ENCODE measurements at regions not wholly inside any gene's neighbourhood (a gene's known extent, or its start where the extent isn't known, plus 50 kb on each side); places are given as distances from the start of the nearest gene placed in this dataset.

GRCh38 chr1:38402230-38402815 lies 355.7 kb upstream of the POU3F1 start:
- ATAC-seq: no peak
- H3K27ac ChIP-seq: no peak overlapping the region
- no peak for TF ChIP-seq POLR2AphosphoS5 (IDR thresholded peaks at IDR 0.05)
- TF ChIP-seq EP300 (IDR thresholded peaks at IDR 0.05): no peak
- TF ChIP-seq CTCF (IDR thresholded peaks at IDR 0.05): no peak
- TF ChIP-seq POLR2A (IDR thresholded peaks at IDR 0.05): no peak
- H3K9me3 ChIP-seq: peaks cover 0 to 39% (median 0%) of the 10 kb centered on the region in 3 donors
- H3K36me3 ChIP-seq: no peaks in the 10 kb centered on the region
- peaks cover 7% of the 10 kb centered on the region for H3K27me3 ChIP-seq
- no peaks in the 10 kb centered on the region for H3K4me1 ChIP-seq
- WGBS, 2 donors (ENCODE audit: low coverage in 1 of 2): 30 to 32% methylated on average over 2 of the region's 2 CpGs
- no peak overlapping the region for H3K4me3 ChIP-seq

- H3K4me1 ChIP-seq: no peaks in the 10 kb centered on the region
- ATAC-seq: no peak
- 82 to 92% methylated on average over 1 of the region's 1 CpG for WGBS, 2 donors (ENCODE audit: low coverage in 1 of 2)
These were observed 350.0 kb upstream of the POU3F1 start for GRCh38 chr1:38396606-38397005.

GRCh38 chr1:38394303-38394702 lies 347.7 kb upstream of the POU3F1 start:
- peaks cover 28% of the 10 kb centered on the region for H3K27me3 ChIP-seq
- H3K36me3 ChIP-seq: no peaks in the 10 kb centered on the region
- peaks cover 0 to 50% (median 0%) of the 10 kb centered on the region in 3 donors for H3K9me3 ChIP-seq
- H3K4me3 ChIP-seq: no peak overlapping the region
- no peaks in the 10 kb centered on the region for H3K4me1 ChIP-seq
- TF ChIP-seq POLR2A (IDR thresholded peaks at IDR 0.05) (no peak), POLR2AphosphoS5 (IDR thresholded peaks at IDR 0.05) (no peak), EP300 (IDR thresholded peaks at IDR 0.05) (no peak)
- H3K27ac ChIP-seq: no peak overlapping the region
- ATAC-seq: no peak

More at GRCh38 chr1:38396606-38397005, 350.0 kb upstream of the POU3F1 start:
- no peak overlapping the region for H3K4me3 ChIP-seq
- no peaks in the 10 kb centered on the region for H3K36me3 ChIP-seq
- H3K9me3 ChIP-seq: peaks cover 0 to 34% (median 0%) of the 10 kb centered on the region in 3 donors
- no peak overlapping the region for H3K27ac ChIP-seq
- TF ChIP-seq POLR2A (IDR thresholded peaks at IDR 0.05) (no peak), CTCF (IDR thresholded peaks at IDR 0.05) (no peak), EP300 (IDR thresholded peaks at IDR 0.05) (no peak), POLR2AphosphoS5 (IDR thresholded peaks at IDR 0.05) (no peak)
- H3K27me3 ChIP-seq: peaks cover 28% of the 10 kb centered on the region

GRCh38 chr1:38392861-38393260 lies 346.3 kb upstream of the POU3F1 start:
- H3K9me3 ChIP-seq: peaks cover 0 to 53% (median 0%) of the 10 kb centered on the region in 3 donors
- 63 to 71% methylated on average over 1 to 2 of the region's 2 CpGs for WGBS, 2 donors (ENCODE audit: low coverage in 1 of 2)
- no peak overlapping the region for H3K27ac ChIP-seq
- H3K27me3 ChIP-seq: peaks cover 28% of the 10 kb centered on the region
- H3K4me1 ChIP-seq: no peaks in the 10 kb centered on the region
- no peak for ATAC-seq
- TF ChIP-seq EP300 (IDR thresholded peaks at IDR 0.05): no peak
- no peaks in the 10 kb centered on the region for H3K36me3 ChIP-seq
- no peak overlapping the region for H3K4me3 ChIP-seq

GRCh38 chr1:38381256-38381655 lies 334.7 kb upstream of the POU3F1 start:
- Histone ChIP-seq H3K27me3 (peaks cover 35% of the 10 kb centered on the region), H3K4me1 (no peaks in the 10 kb centered on the region), H3K27ac (no peak overlapping the region), H3K36me3 (no peaks in the 10 kb centered on the region), H3K4me3 (no peak overlapping the region), H3K9me3 (no peaks in the 10 kb centered on the region)
- 21 to 40% methylated on average over 5 to 8 of the region's 8 CpGs for WGBS, 2 donors (ENCODE audit: low coverage in 1 of 2)
- TF ChIP-seq CTCF (IDR thresholded peaks at IDR 0.05) (no peak), POLR2AphosphoS5 (IDR thresholded peaks at IDR 0.05) (no peak), EP300 (IDR thresholded peaks at IDR 0.05) (no peak), POLR2A (IDR thresholded peaks at IDR 0.05) (no peak)
- no peak for ATAC-seq

- no peaks in the 10 kb centered on the region for H3K36me3 ChIP-seq
- TF ChIP-seq POLR2A (IDR thresholded peaks at IDR 0.05) (no peak), CTCF (IDR thresholded peaks at IDR 0.05) (no peak), POLR2AphosphoS5 (IDR thresholded peaks at IDR 0.05) (no peak), EP300 (IDR thresholded peaks at IDR 0.05) (no peak)
- no peak for ATAC-seq
- 50 to 64% methylated on average over 2 of the region's 2 CpGs for WGBS, 2 donors (ENCODE audit: low coverage in 1 of 2)
- H3K27me3 ChIP-seq: peaks cover 31% of the 10 kb centered on the region
- no peaks in the 10 kb centered on the region for H3K4me1 ChIP-seq
- no peak overlapping the region for H3K4me3 ChIP-seq
- H3K27ac ChIP-seq: no peak overlapping the region
- H3K9me3 ChIP-seq: peaks cover 0 to 26% (median 0%) of the 10 kb centered on the region in 3 donors
These were observed 330.0 kb upstream of the POU3F1 start for GRCh38 chr1:38376577-38376976.
